Transverse colon (tissue), 4 donors: ENCODE measurements at regions not wholly inside any gene's neighbourhood (a gene's known extent, or its start where the extent isn't known, plus 50 kb on each side); places are given as distances from the start of the nearest gene placed in this dataset.

ENCODE experiments used
- EP300 ChIP-seq: sonication (generic); formaldehyde crosslinking; IDR thresholded peaks from one replicate; pipeline ENCODE4 v1.6.1; 2017; ENCODE audit warnings: antibody characterized with exemption, low read depth
- POLR2A ChIP-seq: fragments of 450-650 bp; IDR thresholded peaks from one replicate; pipeline ENCODE4 v1.6.1; 2016; ENCODE audit warnings: antibody characterized with exemption, mild to moderate bottlenecking, moderate library complexity
- POLR2AphosphoS5 ChIP-seq, 3 donors: sonication (generic); formaldehyde crosslinking; IDR thresholded peaks; one replicate each; pipeline ENCODE4 v1.6.1; 2016; ENCODE audit warnings: antibody characterized with exemption in 3 of 3
- TF ChIP-seq, protein P1 (sequence below), 5 experiments: fragments of 200-600 bp in 3 of 5; fragments of 450-650 bp in 2 of 5; sonication (generic) in 3 of 5; IDR thresholded peaks; 1 replicate in 2 of 5; 2 replicates in 3 of 5; pipeline ENCODE4 v1.5.1; 2016 to 2017; ENCODE audit warnings: antibody characterized with exemption in 5 of 5, inconsistent platforms in 3 of 5, mild to moderate bottlenecking in 2 of 5, moderate library complexity in 1 of 5

- TF ChIP-seq POLR2A (no peak), EP300 (no peak), POLR2AphosphoS5 (IDR thresholded peaks at IDR 0.05) (no peak)
- TF ChIP-seq, protein P1, sequence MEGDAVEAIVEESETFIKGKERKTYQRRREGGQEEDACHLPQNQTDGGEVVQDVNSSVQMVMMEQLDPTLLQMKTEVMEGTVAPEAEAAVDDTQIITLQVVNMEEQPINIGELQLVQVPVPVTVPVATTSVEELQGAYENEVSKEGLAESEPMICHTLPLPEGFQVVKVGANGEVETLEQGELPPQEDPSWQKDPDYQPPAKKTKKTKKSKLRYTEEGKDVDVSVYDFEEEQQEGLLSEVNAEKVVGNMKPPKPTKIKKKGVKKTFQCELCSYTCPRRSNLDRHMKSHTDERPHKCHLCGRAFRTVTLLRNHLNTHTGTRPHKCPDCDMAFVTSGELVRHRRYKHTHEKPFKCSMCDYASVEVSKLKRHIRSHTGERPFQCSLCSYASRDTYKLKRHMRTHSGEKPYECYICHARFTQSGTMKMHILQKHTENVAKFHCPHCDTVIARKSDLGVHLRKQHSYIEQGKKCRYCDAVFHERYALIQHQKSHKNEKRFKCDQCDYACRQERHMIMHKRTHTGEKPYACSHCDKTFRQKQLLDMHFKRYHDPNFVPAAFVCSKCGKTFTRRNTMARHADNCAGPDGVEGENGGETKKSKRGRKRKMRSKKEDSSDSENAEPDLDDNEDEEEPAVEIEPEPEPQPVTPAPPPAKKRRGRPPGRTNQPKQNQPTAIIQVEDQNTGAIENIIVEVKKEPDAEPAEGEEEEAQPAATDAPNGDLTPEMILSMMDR (IDR thresholded peaks at IDR 0.05): no peak
Measured at GRCh38 chr9:34891386-34891785, 66.7 kb upstream of the PHF24 start.
